ENCODE measurements at regions not wholly inside any gene's neighbourhood (a gene's known extent, or its start where the extent isn't known, plus 50 kb on each side); places are given as distances from the start of the nearest gene placed in this dataset.

DNA sequence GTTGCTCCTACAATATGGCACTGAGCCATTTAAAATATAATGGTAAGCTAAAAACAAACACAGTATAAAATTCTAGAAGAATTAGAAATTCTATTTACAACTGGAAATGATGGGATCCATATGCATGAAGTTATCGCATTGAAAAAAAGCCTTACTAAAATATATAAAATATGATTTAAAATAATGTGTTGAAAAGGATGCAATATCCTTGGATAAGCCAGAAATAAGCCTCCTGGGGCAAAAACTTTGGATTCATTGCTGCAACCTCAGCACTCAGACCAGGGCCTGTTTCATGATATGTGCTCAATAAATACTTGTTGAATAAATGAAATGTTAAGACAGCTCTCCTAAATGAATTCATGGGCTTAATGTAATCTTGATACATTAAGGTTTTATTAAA is 170.2 kb downstream of the SEM1 start:
- TF ChIP-seq TP53 (CRISPR knock-in tag; IDR thresholded peaks at IDR 0.05) (no peak), NR1H2 (CRISPR knock-in tag; IDR thresholded peaks at IDR 0.05) (no peak), ZNF416 (CRISPR knock-in tag; IDR thresholded peaks at IDR 0.05) (no peak), OVOL2 (CRISPR knock-in tag; IDR thresholded peaks at IDR 0.05; ENCODE audit: borderline replicate concordance) (no peak), CBFB (CRISPR knock-in tag; IDR thresholded peaks at IDR 0.05; ENCODE audit: low read depth) (no peak), SMAD4 (CRISPR knock-in tag; IDR thresholded peaks at IDR 0.05) (no peak), JUN (CRISPR knock-in tag; IDR thresholded peaks at IDR 0.05) (no peak)
- TF ChIP-seq, protein P1, sequence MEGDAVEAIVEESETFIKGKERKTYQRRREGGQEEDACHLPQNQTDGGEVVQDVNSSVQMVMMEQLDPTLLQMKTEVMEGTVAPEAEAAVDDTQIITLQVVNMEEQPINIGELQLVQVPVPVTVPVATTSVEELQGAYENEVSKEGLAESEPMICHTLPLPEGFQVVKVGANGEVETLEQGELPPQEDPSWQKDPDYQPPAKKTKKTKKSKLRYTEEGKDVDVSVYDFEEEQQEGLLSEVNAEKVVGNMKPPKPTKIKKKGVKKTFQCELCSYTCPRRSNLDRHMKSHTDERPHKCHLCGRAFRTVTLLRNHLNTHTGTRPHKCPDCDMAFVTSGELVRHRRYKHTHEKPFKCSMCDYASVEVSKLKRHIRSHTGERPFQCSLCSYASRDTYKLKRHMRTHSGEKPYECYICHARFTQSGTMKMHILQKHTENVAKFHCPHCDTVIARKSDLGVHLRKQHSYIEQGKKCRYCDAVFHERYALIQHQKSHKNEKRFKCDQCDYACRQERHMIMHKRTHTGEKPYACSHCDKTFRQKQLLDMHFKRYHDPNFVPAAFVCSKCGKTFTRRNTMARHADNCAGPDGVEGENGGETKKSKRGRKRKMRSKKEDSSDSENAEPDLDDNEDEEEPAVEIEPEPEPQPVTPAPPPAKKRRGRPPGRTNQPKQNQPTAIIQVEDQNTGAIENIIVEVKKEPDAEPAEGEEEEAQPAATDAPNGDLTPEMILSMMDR (IDR thresholded peaks at IDR 0.05), result no peak
- TF ChIP-seq, protein P2, sequence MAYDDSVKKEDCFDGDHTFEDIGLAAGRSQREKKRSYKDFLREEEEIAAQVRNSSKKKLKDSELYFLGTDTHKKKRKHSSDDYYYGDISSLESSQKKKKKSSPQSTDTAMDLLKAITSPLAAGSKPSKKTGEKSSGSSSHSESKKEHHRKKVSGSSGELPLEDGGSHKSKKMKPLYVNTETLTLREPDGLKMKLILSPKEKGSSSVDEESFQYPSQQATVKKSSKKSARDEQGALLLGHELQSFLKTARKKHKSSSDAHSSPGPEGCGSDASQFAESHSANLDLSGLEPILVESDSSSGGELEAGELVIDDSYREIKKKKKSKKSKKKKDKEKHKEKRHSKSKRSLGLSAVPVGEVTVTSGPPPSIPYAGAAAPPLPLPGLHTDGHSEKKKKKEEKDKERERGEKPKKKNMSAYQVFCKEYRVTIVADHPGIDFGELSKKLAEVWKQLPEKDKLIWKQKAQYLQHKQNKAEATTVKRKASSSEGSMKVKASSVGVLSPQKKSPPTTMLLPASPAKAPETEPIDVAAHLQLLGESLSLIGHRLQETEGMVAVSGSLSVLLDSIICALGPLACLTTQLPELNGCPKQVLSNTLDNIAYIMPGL (CRISPR knock-in tag; IDR thresholded peaks at IDR 0.05), result no peak
- TF ChIP-seq, protein P3, sequence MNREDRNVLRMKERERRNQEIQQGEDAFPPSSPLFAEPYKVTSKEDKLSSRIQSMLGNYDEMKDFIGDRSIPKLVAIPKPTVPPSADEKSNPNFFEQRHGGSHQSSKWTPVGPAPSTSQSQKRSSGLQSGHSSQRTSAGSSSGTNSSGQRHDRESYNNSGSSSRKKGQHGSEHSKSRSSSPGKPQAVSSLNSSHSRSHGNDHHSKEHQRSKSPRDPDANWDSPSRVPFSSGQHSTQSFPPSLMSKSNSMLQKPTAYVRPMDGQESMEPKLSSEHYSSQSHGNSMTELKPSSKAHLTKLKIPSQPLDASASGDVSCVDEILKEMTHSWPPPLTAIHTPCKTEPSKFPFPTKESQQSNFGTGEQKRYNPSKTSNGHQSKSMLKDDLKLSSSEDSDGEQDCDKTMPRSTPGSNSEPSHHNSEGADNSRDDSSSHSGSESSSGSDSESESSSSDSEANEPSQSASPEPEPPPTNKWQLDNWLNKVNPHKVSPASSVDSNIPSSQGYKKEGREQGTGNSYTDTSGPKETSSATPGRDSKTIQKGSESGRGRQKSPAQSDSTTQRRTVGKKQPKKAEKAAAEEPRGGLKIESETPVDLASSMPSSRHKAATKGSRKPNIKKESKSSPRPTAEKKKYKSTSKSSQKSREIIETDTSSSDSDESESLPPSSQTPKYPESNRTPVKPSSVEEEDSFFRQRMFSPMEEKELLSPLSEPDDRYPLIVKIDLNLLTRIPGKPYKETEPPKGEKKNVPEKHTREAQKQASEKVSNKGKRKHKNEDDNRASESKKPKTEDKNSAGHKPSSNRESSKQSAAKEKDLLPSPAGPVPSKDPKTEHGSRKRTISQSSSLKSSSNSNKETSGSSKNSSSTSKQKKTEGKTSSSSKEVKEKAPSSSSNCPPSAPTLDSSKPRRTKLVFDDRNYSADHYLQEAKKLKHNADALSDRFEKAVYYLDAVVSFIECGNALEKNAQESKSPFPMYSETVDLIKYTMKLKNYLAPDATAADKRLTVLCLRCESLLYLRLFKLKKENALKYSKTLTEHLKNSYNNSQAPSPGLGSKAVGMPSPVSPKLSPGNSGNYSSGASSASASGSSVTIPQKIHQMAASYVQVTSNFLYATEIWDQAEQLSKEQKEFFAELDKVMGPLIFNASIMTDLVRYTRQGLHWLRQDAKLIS (CRISPR knock-in tag; IDR thresholded peaks at IDR 0.05; ENCODE audit: borderline replicate concordance), result no peak
- TF ChIP-seq, protein P4, sequence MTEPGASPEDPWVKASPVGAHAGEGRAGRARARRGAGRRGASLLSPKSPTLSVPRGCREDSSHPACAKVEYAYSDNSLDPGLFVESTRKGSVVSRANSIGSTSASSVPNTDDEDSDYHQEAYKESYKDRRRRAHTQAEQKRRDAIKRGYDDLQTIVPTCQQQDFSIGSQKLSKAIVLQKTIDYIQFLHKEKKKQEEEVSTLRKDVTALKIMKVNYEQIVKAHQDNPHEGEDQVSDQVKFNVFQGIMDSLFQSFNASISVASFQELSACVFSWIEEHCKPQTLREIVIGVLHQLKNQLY (CRISPR knock-in tag; IDR thresholded peaks at IDR 0.05), result no peak
